ENCODE measurements at regions not wholly inside any gene's neighbourhood (a gene's known extent, or its start where the extent isn't known, plus 50 kb on each side); places are given as distances from the start of the nearest gene placed in this dataset.

- no peak for DNase-seq
- H3K27me3 Mint-ChIP-seq (ENCODE audit: low read depth): peaks cover 3% of the 10 kb centered on the region
- H3K27ac Mint-ChIP-seq: no peak overlapping the region
- H3K9me3 Mint-ChIP-seq (ENCODE audit: insufficient read depth): no peaks in the 10 kb centered on the region
- ChIA-PET CTCF (interaction anchor here (1.3 kb wide), 1 partner anchor 16 kb away, joined by 3 read pairs; no protein-coding TSS in a partner anchor), POLR2A (no interaction called here)
- no peak overlapping the region for H3K4me3 Mint-ChIP-seq
- no peak for ATAC-seq
- H3K4me1 Mint-ChIP-seq (ENCODE audit: low read depth): no peaks in the 10 kb centered on the region
- H3K36me3 Mint-ChIP-seq (ENCODE audit: low read depth): no peaks in the 10 kb centered on the region
Measured at GRCh38 chr20:58103517-58103904, 124.9 kb downstream of the ANKRD60 start.

GRCh38 chr20:58102744-58103516 is 125.5 kb downstream of the ANKRD60 start:
- Mint-ChIP-seq H3K9me3 (ENCODE audit: insufficient read depth) (no peaks in the 10 kb centered on the region), H3K4me3 (no peak overlapping the region), H3K27ac (no peak overlapping the region), H3K36me3 (ENCODE audit: low read depth) (no peaks in the 10 kb centered on the region), H3K4me1 (ENCODE audit: low read depth) (no peaks in the 10 kb centered on the region), H3K27me3 (ENCODE audit: low read depth) (peaks cover 3% of the 10 kb centered on the region)
- ChIA-PET CTCF (no interaction called here), POLR2A (no interaction called here)
- no peak for ATAC-seq
- DNase-seq: no peak

- Mint-ChIP-seq H3K27me3 (ENCODE audit: low read depth) (peaks cover 3% of the 10 kb centered on the region), H3K27ac (no peak overlapping the region), H3K9me3 (ENCODE audit: insufficient read depth) (no peaks in the 10 kb centered on the region), H3K36me3 (ENCODE audit: low read depth) (no peaks in the 10 kb centered on the region), H3K4me1 (ENCODE audit: low read depth) (no peaks in the 10 kb centered on the region), H3K4me3 (no peak overlapping the region)
- ATAC-seq: no peak
- no peak for DNase-seq
- CTCF ChIA-PET: no interaction called here
- POLR2A ChIA-PET: no interaction called here
Measured at GRCh38 chr20:58102261-58102660, 126.2 kb downstream of the ANKRD60 start.

- Mint-ChIP-seq H3K4me1 (ENCODE audit: low read depth) (no peaks in the 10 kb centered on the region), H3K27ac (no peak overlapping the region), H3K9me3 (ENCODE audit: insufficient read depth) (no peaks in the 10 kb centered on the region), H3K36me3 (ENCODE audit: low read depth) (no peaks in the 10 kb centered on the region), H3K27me3 (ENCODE audit: low read depth) (peaks cover 6% of the 10 kb centered on the region), H3K4me3 (no peak overlapping the region)
- DNase-seq (no peak), ATAC-seq (no peak)
- CTCF ChIA-PET: no interaction called here
- POLR2A ChIA-PET: no interaction called here
Measured at GRCh38 chr20:58100731-58101356, 127.6 kb downstream of the ANKRD60 start.

- Mint-ChIP-seq H3K27ac (no peak overlapping the region), H3K9me3 (ENCODE audit: insufficient read depth) (no peaks in the 10 kb centered on the region), H3K4me1 (ENCODE audit: low read depth) (no peaks in the 10 kb centered on the region), H3K36me3 (ENCODE audit: low read depth) (no peaks in the 10 kb centered on the region), H3K27me3 (ENCODE audit: low read depth) (peaks cover 6% of the 10 kb centered on the region), H3K4me3 (no peak overlapping the region)
- ChIA-PET CTCF (no interaction called here), POLR2A (no interaction called here)
- ATAC-seq: no peak
- DNase-seq: no peak
Measured at GRCh38 chr20:58099956-58100730, 128.3 kb downstream of the ANKRD60 start.

- Mint-ChIP-seq H3K9me3 (ENCODE audit: insufficient read depth) (no peaks in the 10 kb centered on the region), H3K27me3 (ENCODE audit: low read depth) (peaks cover 6% of the 10 kb centered on the region), H3K4me3 (no peak overlapping the region), H3K27ac (no peak overlapping the region), H3K36me3 (ENCODE audit: low read depth) (no peaks in the 10 kb centered on the region), H3K4me1 (ENCODE audit: low read depth) (no peaks in the 10 kb centered on the region)
- ChIA-PET POLR2A (no interaction called here), CTCF (no interaction called here)
- no peak for ATAC-seq
- DNase-seq: no peak
Measured at GRCh38 chr20:58099291-58099935, 129.0 kb downstream of the ANKRD60 start.

- Mint-ChIP-seq H3K4me3 (no peak overlapping the region), H3K36me3 (ENCODE audit: low read depth) (no peaks in the 10 kb centered on the region), H3K27me3 (ENCODE audit: low read depth) (peaks cover 6% of the 10 kb centered on the region), H3K4me1 (ENCODE audit: low read depth) (no peaks in the 10 kb centered on the region), H3K27ac (no peak overlapping the region), H3K9me3 (ENCODE audit: insufficient read depth) (no peaks in the 10 kb centered on the region)
- ChIA-PET CTCF (interaction anchor here (1.8 kb wide), 1 partner anchor 11 kb away, joined by 9 read pairs; no protein-coding TSS in a partner anchor), POLR2A (no interaction called here)
- ATAC-seq: no peak
- no peak for DNase-seq
Measured at GRCh38 chr20:58098571-58098970, 129.9 kb downstream of the ANKRD60 start.

GRCh38 chr20:58097943-58098342 is 130.5 kb downstream of the ANKRD60 start:
- CTCF ChIA-PET: interaction anchor here (1.8 kb wide), 1 partner anchor 11 kb away, joined by 9 read pairs; no protein-coding TSS in a partner anchor

GRCh38 chr20:58097429-58097828 is 131.0 kb downstream of the ANKRD60 start:
- no peak overlapping the region for H3K27ac Mint-ChIP-seq
- CTCF ChIA-PET: interaction anchor here (1.8 kb wide), 1 partner anchor 10 kb away, joined by 9 read pairs; no protein-coding TSS in a partner anchor
- peaks cover 6% of the 10 kb centered on the region for H3K27me3 Mint-ChIP-seq (ENCODE audit: low read depth)
- H3K36me3 Mint-ChIP-seq (ENCODE audit: low read depth): no peaks in the 10 kb centered on the region
- H3K4me3 Mint-ChIP-seq: no peak overlapping the region
- DNase-seq (no peak), ATAC-seq (no peak)
- no peaks in the 10 kb centered on the region for H3K4me1 Mint-ChIP-seq (ENCODE audit: low read depth)
- no peaks in the 10 kb centered on the region for H3K9me3 Mint-ChIP-seq (ENCODE audit: insufficient read depth)
- POLR2A ChIA-PET: no interaction called here

More at GRCh38 chr20:58097943-58098342, 130.5 kb downstream of the ANKRD60 start:
- Mint-ChIP-seq H3K4me3 (no peak overlapping the region), H3K36me3 (ENCODE audit: low read depth) (no peaks in the 10 kb centered on the region), H3K27me3 (ENCODE audit: low read depth) (peaks cover 6% of the 10 kb centered on the region), H3K4me1 (ENCODE audit: low read depth) (no peaks in the 10 kb centered on the region), H3K9me3 (ENCODE audit: insufficient read depth) (no peaks in the 10 kb centered on the region), H3K27ac (no peak overlapping the region)
- DNase-seq (no peak), ATAC-seq (no peak)
- POLR2A ChIA-PET: no interaction called here

- Mint-ChIP-seq H3K27me3 (ENCODE audit: low read depth) (peaks cover 6% of the 10 kb centered on the region), H3K27ac (no peak overlapping the region), H3K4me1 (ENCODE audit: low read depth) (no peaks in the 10 kb centered on the region), H3K36me3 (ENCODE audit: low read depth) (no peaks in the 10 kb centered on the region), H3K4me3 (no peak overlapping the region), H3K9me3 (ENCODE audit: insufficient read depth) (no peaks in the 10 kb centered on the region)
- ChIA-PET CTCF (no interaction called here), POLR2A (no interaction called here)
- ATAC-seq (no peak), DNase-seq (peak; percentile 5)
Measured at GRCh38 chr20:58096880-58097423, 131.5 kb downstream of the ANKRD60 start.

- Mint-ChIP-seq H3K4me1 (ENCODE audit: low read depth) (no peaks in the 10 kb centered on the region), H3K36me3 (ENCODE audit: low read depth) (no peaks in the 10 kb centered on the region), H3K27me3 (ENCODE audit: low read depth) (peaks cover 6% of the 10 kb centered on the region), H3K9me3 (ENCODE audit: insufficient read depth) (no peaks in the 10 kb centered on the region), H3K4me3 (no peak overlapping the region), H3K27ac (no peak overlapping the region)
- ChIA-PET CTCF (no interaction called here), POLR2A (no interaction called here)
- no peak for DNase-seq
- ATAC-seq: no peak
Measured at GRCh38 chr20:58094698-58095097, 133.8 kb downstream of the ANKRD60 start.
